ENCODE measurements at regions not wholly inside any gene's neighbourhood (a gene's known extent, or its start where the extent isn't known, plus 50 kb on each side); places are given as distances from the start of the nearest gene placed in this dataset.
"Not testable (repeated sequence)": the region's sequence is repeated elsewhere in the genome, so short reads cannot be mapped to it uniquely, and the experiment has no call there.

- WGBS, 2 experiments (ENCODE audit: insufficient coverage in 1 of 2, insufficient read length in 1 of 2): 10% methylated on average over 13 of the region's 39 CpGs; no CpG with 5 or more reads in 1 of the 2 experiments
- Histone ChIP-seq H3K27ac (ENCODE audit: low read depth, low read length) (peak overlapping the region; percentile 89), H3K4me3 (ENCODE audit: low read length) (peak overlapping the region; percentile 70), H3K9ac (ENCODE audit: extremely low read depth, low read length, poor library complexity, severe bottlenecking) (peak overlapping the region; percentile 59)
- H3K4me3 Mint-ChIP-seq: peak overlapping the region; percentile 71
- not testable (repeated sequence) for H3K27me3 ChIP-seq (ENCODE audit: control insufficient read depth, insufficient read depth, low read length, poor library complexity, severe bottlenecking); H3K4me1 ChIP-seq (ENCODE audit: control insufficient read depth, insufficient read depth, low read length); H3K27me3 Mint-ChIP-seq (ENCODE audit: insufficient read depth); H3K9me3 ChIP-seq (ENCODE audit: control insufficient read depth, low read length); H3K36me3 Mint-ChIP-seq (ENCODE audit: low read depth); H3K36me3 ChIP-seq (ENCODE audit: control insufficient read depth, insufficient read depth, low read length); H3K9me3 Mint-ChIP-seq; H3K4me1 Mint-ChIP-seq
- peak overlapping the region; percentile 100 for H3K27ac Mint-ChIP-seq
- DNase-seq: peak; percentile 95
Measured at GRCh38 chr1:146386851-146387749, 158.3 kb upstream of the NOTCH2NLA start.

DNA sequence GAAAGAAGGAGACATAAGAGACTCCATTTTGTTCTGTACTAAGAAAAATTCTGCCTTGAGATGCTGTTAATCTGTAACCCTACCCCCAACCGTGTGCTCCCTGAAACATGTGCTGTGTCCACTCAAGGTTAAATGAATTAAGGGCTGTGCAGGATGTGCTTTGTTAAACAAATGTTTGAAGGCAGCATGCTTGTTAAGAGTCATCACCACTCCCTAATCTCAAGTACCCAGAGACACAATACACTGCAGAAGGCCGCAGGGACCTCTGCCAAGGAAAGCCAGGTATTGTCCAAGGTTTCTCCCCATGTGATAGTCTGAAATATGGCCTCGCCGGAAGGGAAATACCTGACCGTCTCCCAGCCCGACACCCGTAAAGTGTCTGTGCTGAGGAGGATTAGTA, 152.4 kb upstream of the NOTCH2NLA start:
- H3K27ac Mint-ChIP-seq: peak overlapping the region; percentile 28
- H3K27me3 ChIP-seq (ENCODE audit: control insufficient read depth, insufficient read depth, low read length, poor library complexity, severe bottlenecking); H3K9me3 ChIP-seq (ENCODE audit: control insufficient read depth, low read length); H3K27me3 Mint-ChIP-seq (ENCODE audit: insufficient read depth); H3K4me1 ChIP-seq (ENCODE audit: control insufficient read depth, insufficient read depth, low read length); H3K36me3 ChIP-seq (ENCODE audit: control insufficient read depth, insufficient read depth, low read length); H3K36me3 Mint-ChIP-seq (ENCODE audit: low read depth); DNase-seq; H3K4me3 Mint-ChIP-seq; H3K27ac ChIP-seq (ENCODE audit: low read depth, low read length); H3K9me3 Mint-ChIP-seq; H3K9ac ChIP-seq (ENCODE audit: extremely low read depth, low read length, poor library complexity, severe bottlenecking); H3K4me3 ChIP-seq (ENCODE audit: low read length); H3K4me1 Mint-ChIP-seq: not testable (repeated sequence)
- WGBS, 2 experiments (ENCODE audit: insufficient coverage in 1 of 2, insufficient read length in 1 of 2): 83% methylated on average over 1 of the region's 7 CpGs; no CpG with 5 or more reads in 1 of the 2 experiments

GRCh38 chr1:146376708-146377496, 148.1 kb upstream of the NOTCH2NLA start:
- not testable (repeated sequence) for H3K9ac ChIP-seq (ENCODE audit: extremely low read depth, low read length, poor library complexity, severe bottlenecking); H3K9me3 ChIP-seq (ENCODE audit: control insufficient read depth, low read length); H3K9me3 Mint-ChIP-seq; H3K4me1 Mint-ChIP-seq; H3K27me3 Mint-ChIP-seq (ENCODE audit: insufficient read depth); H3K36me3 ChIP-seq (ENCODE audit: control insufficient read depth, insufficient read depth, low read length); H3K4me3 ChIP-seq (ENCODE audit: low read length); H3K36me3 Mint-ChIP-seq (ENCODE audit: low read depth); H3K4me1 ChIP-seq (ENCODE audit: control insufficient read depth, insufficient read depth, low read length); H3K27me3 ChIP-seq (ENCODE audit: control insufficient read depth, insufficient read depth, low read length, poor library complexity, severe bottlenecking)
- peak overlapping the region; percentile 74 for H3K27ac ChIP-seq (ENCODE audit: low read depth, low read length)
- Mint-ChIP-seq H3K4me3 (peak overlapping the region; percentile 64), H3K27ac (peak overlapping the region; percentile 98)
- WGBS, 2 experiments (ENCODE audit: insufficient coverage in 1 of 2, insufficient read length in 1 of 2): 0% methylated on average over 6 to 28 of the region's 42 CpGs
- DNase-seq: peak; percentile 93

DNA sequence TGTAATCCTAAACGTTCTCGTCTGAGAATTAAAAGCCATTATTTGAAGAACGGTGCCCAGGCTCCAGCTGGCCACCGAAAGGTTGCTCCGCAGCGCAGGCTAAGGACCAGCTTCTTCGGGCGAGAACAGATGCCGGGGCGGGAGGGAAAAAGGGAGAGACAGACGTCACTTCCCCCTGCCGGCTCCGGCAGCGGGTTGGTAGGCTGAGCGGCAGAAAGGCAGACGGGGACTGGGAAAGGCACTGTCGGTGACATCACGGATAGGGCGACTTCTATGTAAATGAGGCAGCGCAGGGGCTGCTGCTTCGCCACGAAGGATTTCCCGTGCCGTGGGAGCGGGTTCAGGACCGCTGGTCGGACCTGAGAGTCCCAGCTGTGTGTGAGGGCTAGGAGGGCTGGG, 147.5 kb upstream of the NOTCH2NLA start:
- H3K4me1 ChIP-seq (ENCODE audit: control insufficient read depth, insufficient read depth, low read length); H3K36me3 ChIP-seq (ENCODE audit: control insufficient read depth, insufficient read depth, low read length); H3K27ac ChIP-seq (ENCODE audit: low read depth, low read length); H3K36me3 Mint-ChIP-seq (ENCODE audit: low read depth); H3K4me1 Mint-ChIP-seq; H3K27me3 Mint-ChIP-seq (ENCODE audit: insufficient read depth); H3K27me3 ChIP-seq (ENCODE audit: control insufficient read depth, insufficient read depth, low read length, poor library complexity, severe bottlenecking); H3K9ac ChIP-seq (ENCODE audit: extremely low read depth, low read length, poor library complexity, severe bottlenecking); H3K9me3 ChIP-seq (ENCODE audit: control insufficient read depth, low read length); H3K9me3 Mint-ChIP-seq: not testable (repeated sequence)
- peak overlapping the region; percentile 58 for H3K4me3 ChIP-seq (ENCODE audit: low read length)
- Mint-ChIP-seq H3K4me3 (peak overlapping the region; percentile 64), H3K27ac (peak overlapping the region; percentile 98)
- peak; percentile 90 for DNase-seq
- 0% methylated on average over 16 of the region's 27 CpGs; no CpG with 5 or more reads in 1 of the 2 experiments for WGBS, 2 experiments (ENCODE audit: insufficient coverage in 1 of 2, insufficient read length in 1 of 2)

DNA sequence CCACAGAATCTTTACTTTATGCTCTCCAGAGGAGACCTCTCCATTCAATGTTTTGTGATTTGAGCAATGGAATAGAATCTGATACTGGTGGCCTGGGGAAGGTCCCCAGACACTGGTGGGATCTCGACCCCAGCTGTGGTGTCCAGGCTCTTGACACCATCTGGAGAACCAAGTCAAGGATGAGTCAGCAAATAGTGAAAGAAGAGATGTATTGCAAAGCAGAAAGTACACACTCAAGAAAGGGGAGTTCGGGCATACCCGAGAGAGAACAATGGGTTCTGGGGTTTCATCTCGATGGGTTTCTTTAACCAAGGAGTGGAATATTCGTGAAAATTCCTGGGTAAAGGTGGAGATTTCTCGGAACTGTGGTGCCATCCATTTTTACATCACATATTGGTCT, 146.3 kb upstream of the NOTCH2NLA start:
- H3K36me3 ChIP-seq (ENCODE audit: control insufficient read depth, insufficient read depth, low read length); H3K4me3 Mint-ChIP-seq; H3K27me3 Mint-ChIP-seq (ENCODE audit: insufficient read depth); H3K4me1 Mint-ChIP-seq; H3K9me3 ChIP-seq (ENCODE audit: control insufficient read depth, low read length); H3K36me3 Mint-ChIP-seq (ENCODE audit: low read depth); H3K27me3 ChIP-seq (ENCODE audit: control insufficient read depth, insufficient read depth, low read length, poor library complexity, severe bottlenecking); H3K27ac Mint-ChIP-seq; H3K9ac ChIP-seq (ENCODE audit: extremely low read depth, low read length, poor library complexity, severe bottlenecking); H3K27ac ChIP-seq (ENCODE audit: low read depth, low read length); H3K9me3 Mint-ChIP-seq; H3K4me3 ChIP-seq (ENCODE audit: low read length); H3K4me1 ChIP-seq (ENCODE audit: control insufficient read depth, insufficient read depth, low read length): not testable (repeated sequence)
- DNase-seq: peak; percentile 24
- WGBS, 2 experiments (ENCODE audit: insufficient coverage in 1 of 2, insufficient read length in 1 of 2): 94% methylated on average over 4 of the region's 6 CpGs; no CpG with 5 or more reads in 1 of the 2 experiments

GRCh38 chr1:146369940-146370339, 141.1 kb upstream of the NOTCH2NLA start:
- H3K4me3 ChIP-seq (ENCODE audit: low read length): peak overlapping the region; percentile 53
- not testable (repeated sequence) for H3K9ac ChIP-seq (ENCODE audit: extremely low read depth, low read length, poor library complexity, severe bottlenecking); H3K27ac ChIP-seq (ENCODE audit: low read depth, low read length); H3K27me3 ChIP-seq (ENCODE audit: control insufficient read depth, insufficient read depth, low read length, poor library complexity, severe bottlenecking); H3K9me3 ChIP-seq (ENCODE audit: control insufficient read depth, low read length); H3K36me3 ChIP-seq (ENCODE audit: control insufficient read depth, insufficient read depth, low read length); H3K27me3 Mint-ChIP-seq (ENCODE audit: insufficient read depth); H3K9me3 Mint-ChIP-seq; H3K36me3 Mint-ChIP-seq (ENCODE audit: low read depth); H3K4me1 Mint-ChIP-seq; H3K27ac Mint-ChIP-seq; H3K4me1 ChIP-seq (ENCODE audit: control insufficient read depth, insufficient read depth, low read length)
- peak overlapping the region; percentile 55 for H3K4me3 Mint-ChIP-seq
- peak; percentile 86 for DNase-seq
- WGBS, 2 experiments (ENCODE audit: insufficient coverage in 1 of 2, insufficient read length in 1 of 2): 0 to 1% methylated on average over 5 to 20 of the region's 23 CpGs
